Spleen (tissue), 11 donors: ENCODE measurements at regions not wholly inside any gene's neighbourhood (a gene's known extent, or its start where the extent isn't known, plus 50 kb on each side); places are given as distances from the start of the nearest gene placed in this dataset.

Experiments used
- DNase-seq: peaks from one replicate; pipeline ENCODE4 v3.0.0-alpha.2; 2020
- H3K27ac ChIP-seq, 8 donors: fragments of 200-600 bp; sonication (generic) in 7 of 8; 1 replicate in 4 of 8; 2 replicates in 4 of 8; pipeline versions ENCODE4 v1.5.0 to v1.8.0; 2016 to 2021; ENCODE audit warnings: inconsistent platforms in 4 of 8, mild to moderate bottlenecking in 4 of 8, moderate library complexity in 1 of 8
- H3K27me3 ChIP-seq, 7 donors: fragments of 200-600 bp; sonication (generic) in 6 of 7; replicated peaks in 1 of 7; 1 replicate in 4 of 7; 2 replicates in 3 of 7; pipeline versions ENCODE4 v1.5.0 to v1.8.0; 2016 to 2021; ENCODE audit warnings: inconsistent platforms in 3 of 7, mild to moderate bottlenecking in 1 of 7
- H3K36me3 ChIP-seq, 6 donors: fragments of 200-600 bp; sonication (generic) in 5 of 6; 1 replicate in 4 of 6; 2 replicates in 2 of 6; pipeline versions ENCODE4 v1.5.0 to v1.8.0; 2016 to 2021; ENCODE audit warnings: inconsistent platforms in 2 of 6
- H3K4me1 ChIP-seq, 6 donors: fragments of 200-600 bp; sonication (generic) in 5 of 6; 1 replicate in 3 of 6; 2 replicates in 3 of 6; pipeline versions ENCODE4 v1.5.0 to v1.8.0; 2016 to 2021; ENCODE audit warnings: inconsistent platforms in 3 of 6
- H3K4me3 ChIP-seq, 8 donors: fragments of 200-600 bp; sonication (generic) in 7 of 8; 1 replicate in 4 of 8; 2 replicates in 4 of 8; pipeline versions ENCODE4 v1.5.0 to v1.8.0; 2016 to 2021; ENCODE audit warnings: inconsistent platforms in 4 of 8, mild to moderate bottlenecking in 4 of 8, moderate library complexity in 2 of 8
- H3K9me3 ChIP-seq, 8 donors: fragments of 200-600 bp; sonication (generic) in 7 of 8; 1 replicate in 4 of 8; 2 replicates in 4 of 8; pipeline versions ENCODE4 v1.5.0 to v1.8.0; 2016 to 2021; ENCODE audit warnings: inconsistent platforms in 4 of 8
- CTCF ChIP-seq, 11 experiments: fragments of 200-600 bp in 7 of 11; fragments of 450-650 bp in 4 of 11; sonication (generic) in 4 of 11; IDR thresholded peaks in 8 of 11; conservative IDR thresholded peaks in 3 of 11; 1 replicate in 7 of 11; 2 replicates in 4 of 11; pipeline versions ENCODE4 v1.4.0 to v1.8.0; 2016 to 2021; ENCODE audit warnings: antibody characterized with exemption in 11 of 11, inconsistent platforms in 4 of 11, mild to moderate bottlenecking in 1 of 11
- POLR2A ChIP-seq, 3 donors: fragments of 450-650 bp; IDR thresholded peaks; one replicate each; pipeline ENCODE4 v1.5.1; 2017; ENCODE audit warnings: antibody characterized with exemption in 3 of 3, mild to moderate bottlenecking in 1 of 3
- POLR2AphosphoS5 ChIP-seq, 3 donors: sonication (generic); formaldehyde crosslinking; IDR thresholded peaks; one replicate each; pipeline ENCODE4 v1.5.1; 2017; ENCODE audit warnings: antibody characterized with exemption in 3 of 3
- WGBS, 5 donors: extraction: QIAGEN DNeasy Blood & Tissue Kit in 3 of 5; methylation state at CpG; one replicate each; pipeline versions ENCODE4 v1.1.5 to v1.1.7; 2013 to 2018; 5-methylcytosine and 5-hydroxymethylcytosine counted together
- intact Hi-C: fragments of 100-400 bp; cut with DNase I; formaldehyde crosslinking; loops from one replicate; pipeline ENCODE4 v1.15.0; 2023; ENCODE audit warnings: low total_unique reads
- donor health status: healthy with polysubstance abuse.
- donor health status: DM: no; HTN: no; CAD: no; lungs with moderate emphysema.
- donor health status: DM: no; HTN: no; CAD: no.
- donor health status: Bipolar disorder and iron deficiency.
- donor health status: healthy.
- donor health status: DM: no; HTN: no; CAD: no.
- donor health status: DM: yes; HTN: yes; CAD: no.

DNA sequence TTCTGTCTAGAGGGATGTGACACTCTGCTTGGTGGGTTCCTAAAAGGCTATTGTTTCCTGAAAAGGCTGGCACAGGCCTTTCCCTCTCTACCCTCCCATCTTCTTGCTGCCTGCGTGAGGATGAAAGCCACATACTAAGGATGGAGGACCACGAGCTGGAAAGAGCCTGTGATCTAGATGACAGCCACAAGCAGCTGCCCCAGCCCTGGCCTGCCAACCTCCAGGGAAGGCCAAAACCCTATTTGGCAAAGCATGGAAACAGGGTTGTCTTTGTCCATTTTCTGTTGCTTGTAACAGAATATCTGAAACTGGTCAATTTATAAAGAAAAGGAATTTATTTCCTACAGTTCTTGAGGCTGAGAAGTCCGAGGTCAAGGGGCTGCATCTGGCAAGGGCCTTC, 144.5 kb downstream of the FBLN2 start:
- Histone ChIP-seq H3K9me3 (peaks cover 0 to 6% (median 0%) of the 10 kb centered on the region in 8 donors), H3K27me3 (peaks cover 0 to 19% (median 0%) of the 10 kb centered on the region in 7 donors), H3K4me1 (peaks cover 0 to 4% (median 0%) of the 10 kb centered on the region in 6 donors), H3K27ac (no peak overlapping the region), H3K4me3 (no peak overlapping the region), H3K36me3 (no peaks in the 10 kb centered on the region)
- intact Hi-C loops = no loop called here
- no peak for DNase-seq
- TF ChIP-seq POLR2AphosphoS5 (IDR thresholded peaks at IDR 0.05) (no peak), CTCF (IDR thresholded peaks at IDR 0.05 in 8 of 11, conservative IDR thresholded peaks at IDR 0.05 in 3 of 11) (no peak), POLR2A (IDR thresholded peaks at IDR 0.05) (no peak)
- 65 to 93% (median 73%) methylated on average over 3 of the region's 3 CpGs for WGBS, 5 donors

DNA sequence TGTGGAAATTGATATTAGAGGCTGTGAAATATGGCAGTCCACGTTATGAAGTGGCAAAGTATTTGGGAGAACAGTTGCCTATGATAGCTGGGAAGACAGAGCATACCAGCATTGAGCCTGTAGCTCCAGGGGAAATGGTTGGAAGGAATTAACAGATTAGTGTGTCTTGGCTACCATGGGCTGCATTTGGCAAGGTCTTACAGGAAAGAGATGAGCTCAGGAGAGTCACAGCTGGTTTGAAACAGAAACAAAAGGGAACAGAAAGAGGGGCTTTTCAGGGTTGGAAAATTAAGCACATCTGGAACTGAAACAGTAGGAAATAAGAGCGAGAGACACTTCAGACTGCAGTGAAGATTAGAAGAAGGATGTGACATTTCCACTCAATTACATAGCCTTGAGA, 141.7 kb downstream of the FBLN2 start:
- Histone ChIP-seq H3K27me3 (peaks cover 0 to 17% (median 0%) of the 10 kb centered on the region in 7 donors), H3K36me3 (no peaks in the 10 kb centered on the region), H3K27ac (no peak overlapping the region), H3K9me3 (peaks cover 0 to 6% (median 0%) of the 10 kb centered on the region in 8 donors), H3K4me1 (peaks cover 0 to 4% (median 0%) of the 10 kb centered on the region in 6 donors), H3K4me3 (no peak overlapping the region)
- TF ChIP-seq CTCF (IDR thresholded peaks at IDR 0.05 in 8 of 11, conservative IDR thresholded peaks at IDR 0.05 in 3 of 11) = no peak
- TF ChIP-seq POLR2A (IDR thresholded peaks at IDR 0.05) = no peak
- no peak for TF ChIP-seq POLR2AphosphoS5 (IDR thresholded peaks at IDR 0.05)
- intact Hi-C loops = no loop called here
- 30 to 63% (median 53%) methylated on average over 2 of the region's 2 CpGs for WGBS, 5 donors
- no peak for DNase-seq

DNA sequence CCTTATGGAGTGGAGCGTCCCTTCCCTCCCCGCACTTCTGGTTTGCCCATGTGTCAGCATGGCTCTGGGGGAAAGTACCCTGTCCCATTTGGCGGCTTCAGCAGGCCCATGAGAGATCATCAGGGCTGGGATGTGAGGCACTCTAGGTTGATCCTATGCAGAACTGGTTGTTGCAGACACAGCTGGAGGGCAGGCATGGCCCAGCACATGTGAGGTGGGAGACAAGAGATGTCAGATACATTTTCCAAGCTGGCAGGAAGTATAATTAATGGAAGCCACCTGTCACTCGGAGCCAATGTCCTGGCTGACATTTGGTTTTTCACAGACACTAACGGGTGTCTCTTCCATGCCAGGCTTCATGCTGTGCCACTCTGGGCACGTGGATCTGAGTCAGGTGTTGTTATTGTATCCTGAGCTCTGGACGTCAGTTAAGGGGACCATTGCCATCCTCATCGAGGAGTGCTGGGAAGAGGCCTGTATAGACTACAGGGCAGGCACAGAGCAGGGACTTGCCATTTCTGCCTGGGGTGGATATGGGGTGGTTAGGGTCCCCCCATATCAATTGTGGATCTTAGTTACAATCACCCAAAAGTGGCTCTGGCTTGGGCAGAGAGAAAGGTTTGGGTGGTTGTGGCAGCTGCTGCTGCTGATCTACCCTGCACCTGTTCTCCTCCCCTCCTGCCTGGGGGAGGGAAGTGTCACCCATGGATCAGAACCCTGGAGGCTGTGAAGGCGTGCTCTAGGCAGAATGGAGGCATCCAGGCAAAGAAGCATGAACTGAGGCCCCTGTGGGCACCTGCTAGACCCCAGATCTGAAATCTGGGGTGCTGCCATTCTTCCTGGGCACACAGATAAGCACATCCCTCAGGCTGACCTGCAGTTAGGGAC, 140.7 kb downstream of the FBLN2 start:
- intact Hi-C loops = no loop called here

More for the DNA sequence above, 140.7 kb downstream of the FBLN2 start:
- H3K27ac ChIP-seq = no peak overlapping the region
- peaks cover 0 to 4% (median 0%) of the 10 kb centered on the region in 6 donors for H3K4me1 ChIP-seq
- H3K27me3 ChIP-seq = peaks cover 0 to 18% (median 0%) of the 10 kb centered on the region in 7 donors
- H3K36me3 ChIP-seq = no peaks in the 10 kb centered on the region
- 79 to 86% (median 82%) methylated on average over 8 to 9 of the region's 9 CpGs for WGBS, 5 donors
- no peak for DNase-seq
- no peak overlapping the region for H3K4me3 ChIP-seq
- TF ChIP-seq POLR2AphosphoS5 (IDR thresholded peaks at IDR 0.05) (no peak), POLR2A (IDR thresholded peaks at IDR 0.05) (no peak), CTCF (IDR thresholded peaks at IDR 0.05 in 8 of 11, conservative IDR thresholded peaks at IDR 0.05 in 3 of 11) (no peak)
- peaks cover 0 to 6% (median 0%) of the 10 kb centered on the region in 8 donors for H3K9me3 ChIP-seq
